Natural killer cell (primary cell): ENCODE measurements at regions not wholly inside any gene's neighbourhood (a gene's known extent, or its start where the extent isn't known, plus 50 kb on each side); places are given as distances from the start of the nearest gene placed in this dataset.

ENCODE experiments used
- ATAC-seq, 3 donors: fragments of 150-1000 bp in 2 of 3; fragments of 200-7000 bp in 1 of 3; cut with Tn5 transposase; 1 replicate in 1 of 3; 2 replicates in 2 of 3; pipeline ENCODE4 v1.10.0; 2021; ENCODE audit warnings: mild to moderate bottlenecking in 2 of 3, moderate library complexity in 2 of 3
- DNase-seq, 2 donors: peaks; one replicate each; pipeline versions ENCODE4 v3.0.0 to v3.0.0-alpha.2; 2013 to 2021; ENCODE audit warnings: mixed read lengths in 1 of 2
- H3K27ac ChIP-seq: one replicate; pipeline ENCODE4 v1.5.1; 2013; ENCODE audit warnings: mild to moderate bottlenecking, low read length
- H3K27me3 ChIP-seq: one replicate; pipeline ENCODE4 v1.6.1; 2013; ENCODE audit warnings: low read length; ENCODE audit not compliant: control insufficient read depth, insufficient read depth
- H3K36me3 ChIP-seq: one replicate; pipeline ENCODE4 v1.6.1; 2013; ENCODE audit warnings: low read length; ENCODE audit not compliant: control insufficient read depth, insufficient read depth
- H3K4me1 ChIP-seq: one replicate; pipeline ENCODE4 v1.6.1; 2013; ENCODE audit warnings: low read length; ENCODE audit not compliant: control insufficient read depth, insufficient read depth
- H3K4me3 ChIP-seq: one replicate; pipeline ENCODE4 v1.5.1; 2013; ENCODE audit warnings: low read length
- H3K9me3 ChIP-seq: one replicate; pipeline ENCODE4 v1.6.1; 2013; ENCODE audit warnings: low read length; ENCODE audit not compliant: control insufficient read depth, insufficient read depth
- H3K27ac Mint-ChIP-seq, 2 donors: one replicate each; pipeline ENCODE4 v1.8.0; 2022; ENCODE audit warnings: mild to moderate bottlenecking in 2 of 2, mixed read lengths in 2 of 2, moderate library complexity in 1 of 2
- H3K27me3 Mint-ChIP-seq, 2 donors: one replicate each; pipeline ENCODE4 v1.8.0; 2022; ENCODE audit warnings: low read depth in 2 of 2, mixed read lengths in 2 of 2
- H3K36me3 Mint-ChIP-seq: one replicate; pipeline ENCODE4 v1.8.0; 2022; ENCODE audit warnings: mixed read lengths
- H3K4me1 Mint-ChIP-seq, 2 donors: one replicate each; pipeline ENCODE4 v1.8.0; 2022; ENCODE audit warnings: mixed read lengths in 2 of 2
- H3K4me3 Mint-ChIP-seq: one replicate; pipeline ENCODE4 v1.8.0; 2022; ENCODE audit warnings: mild to moderate bottlenecking, moderate library complexity, mixed read lengths
- H3K9me3 Mint-ChIP-seq, 2 donors: one replicate each; pipeline ENCODE4 v1.8.0; 2022; ENCODE audit warnings: mixed read lengths in 2 of 2
- WGBS: methylation state at CpG from one replicate; pipeline ENCODE4 v1.1.7; 2013; ENCODE audit warnings: missing lambda C conversion rate; ENCODE audit not compliant: insufficient coverage; 5-methylcytosine and 5-hydroxymethylcytosine counted together
- intact Hi-C: fragments of 100-400 bp; cut with micrococcal nuclease; formaldehyde crosslinking; loops from one replicate; pipeline ENCODE4 v1.14.2; 2022
- TF ChIP-seq, protein P1 (sequence below): fragments of 200-600 bp; IDR thresholded peaks from one replicate; pipeline ENCODE4 v1.8.0; 2022; ENCODE audit warnings: antibody characterized with exemption

GRCh38 chr16:59991171-59991570 is 1257.1 kb upstream of the GOT2 start:
- H3K27ac Mint-ChIP-seq = no peak overlapping the region

GRCh38 chr16:59988591-59988990 is 1254.5 kb upstream of the GOT2 start:
- Mint-ChIP-seq H3K36me3 (no peaks in the 10 kb centered on the region), H3K27me3 (no peaks in the 10 kb centered on the region), H3K27ac (no peak overlapping the region), H3K9me3 (peaks cover 17 to 27% of the 10 kb centered on the region in 2 donors), H3K4me1 (no peaks in the 10 kb centered on the region), H3K4me3 (no peak overlapping the region)
- Histone ChIP-seq H3K4me3 (no peak overlapping the region), H3K4me1 (no peaks in the 10 kb centered on the region), H3K27ac (no peak overlapping the region), H3K9me3 (peaks cover 10% of the 10 kb centered on the region), H3K36me3 (no peaks in the 10 kb centered on the region), H3K27me3 (no peaks in the 10 kb centered on the region)
- ATAC-seq = no peak
- TF ChIP-seq, protein P1, sequence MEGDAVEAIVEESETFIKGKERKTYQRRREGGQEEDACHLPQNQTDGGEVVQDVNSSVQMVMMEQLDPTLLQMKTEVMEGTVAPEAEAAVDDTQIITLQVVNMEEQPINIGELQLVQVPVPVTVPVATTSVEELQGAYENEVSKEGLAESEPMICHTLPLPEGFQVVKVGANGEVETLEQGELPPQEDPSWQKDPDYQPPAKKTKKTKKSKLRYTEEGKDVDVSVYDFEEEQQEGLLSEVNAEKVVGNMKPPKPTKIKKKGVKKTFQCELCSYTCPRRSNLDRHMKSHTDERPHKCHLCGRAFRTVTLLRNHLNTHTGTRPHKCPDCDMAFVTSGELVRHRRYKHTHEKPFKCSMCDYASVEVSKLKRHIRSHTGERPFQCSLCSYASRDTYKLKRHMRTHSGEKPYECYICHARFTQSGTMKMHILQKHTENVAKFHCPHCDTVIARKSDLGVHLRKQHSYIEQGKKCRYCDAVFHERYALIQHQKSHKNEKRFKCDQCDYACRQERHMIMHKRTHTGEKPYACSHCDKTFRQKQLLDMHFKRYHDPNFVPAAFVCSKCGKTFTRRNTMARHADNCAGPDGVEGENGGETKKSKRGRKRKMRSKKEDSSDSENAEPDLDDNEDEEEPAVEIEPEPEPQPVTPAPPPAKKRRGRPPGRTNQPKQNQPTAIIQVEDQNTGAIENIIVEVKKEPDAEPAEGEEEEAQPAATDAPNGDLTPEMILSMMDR = no peak
- intact Hi-C loops = no loop called here
- no peak for DNase-seq
- WGBS = 75% methylated on average over 1 of the region's 1 CpG

More at GRCh38 chr16:59991171-59991570, 1257.1 kb upstream of the GOT2 start:
- ATAC-seq (no peak), DNase-seq (no peak)
- Mint-ChIP-seq H3K4me1 (no peaks in the 10 kb centered on the region), H3K9me3 (peaks cover 19 to 31% of the 10 kb centered on the region in 2 donors), H3K36me3 (no peaks in the 10 kb centered on the region), H3K4me3 (no peak overlapping the region), H3K27me3 (no peaks in the 10 kb centered on the region)
- Histone ChIP-seq H3K4me1 (no peaks in the 10 kb centered on the region), H3K27me3 (no peaks in the 10 kb centered on the region), H3K27ac (no peak overlapping the region), H3K4me3 (no peak overlapping the region), H3K9me3 (peaks cover 15% of the 10 kb centered on the region), H3K36me3 (no peaks in the 10 kb centered on the region)
- TF ChIP-seq, protein P1 = no peak
- 75% methylated on average over 2 of the region's 2 CpGs for WGBS
- intact Hi-C loops = no loop called here

DNA sequence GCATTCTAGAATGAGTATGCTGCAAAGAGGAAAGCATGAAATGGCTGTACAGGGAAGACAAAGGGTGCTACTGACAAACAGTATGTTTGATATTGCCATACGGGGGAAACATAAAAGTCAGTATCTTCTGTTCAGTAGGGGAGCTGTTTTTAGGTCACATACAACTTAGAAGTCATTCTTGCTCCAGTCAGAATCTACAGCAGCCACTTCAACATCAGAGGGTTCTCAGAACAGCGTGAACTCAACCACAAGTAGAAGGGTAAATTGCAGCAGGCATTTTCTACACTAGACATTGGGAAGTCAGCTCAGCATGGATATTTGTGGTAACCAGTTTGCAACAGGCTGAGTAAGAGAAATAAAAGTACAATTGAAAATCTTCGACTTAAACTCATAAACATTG is 1241.8 kb upstream of the GOT2 start:
- Mint-ChIP-seq H3K4me1 (no peaks in the 10 kb centered on the region), H3K4me3 (no peak overlapping the region), H3K27ac (no peak overlapping the region), H3K9me3 (peaks cover 12% of the 10 kb centered on the region in 2 donors), H3K36me3 (peaks cover 9% of the 10 kb centered on the region), H3K27me3 (no peaks in the 10 kb centered on the region)
- H3K4me3 ChIP-seq = no peak overlapping the region
- TF ChIP-seq, protein P1 = no peak
- WGBS = 76% methylated on average over 2 of the region's 3 CpGs
- intact Hi-C loops = no loop called here
- H3K27me3 ChIP-seq = no peaks in the 10 kb centered on the region
- no peaks in the 10 kb centered on the region for H3K9me3 ChIP-seq
- ATAC-seq = no peak
- H3K4me1 ChIP-seq = no peaks in the 10 kb centered on the region
- H3K36me3 ChIP-seq = no peaks in the 10 kb centered on the region
- H3K27ac ChIP-seq = no peak overlapping the region
- DNase-seq = no peak

GRCh38 chr16:59973966-59974365 is 1239.8 kb upstream of the GOT2 start:
- Histone ChIP-seq H3K27ac (no peak overlapping the region), H3K9me3 (no peaks in the 10 kb centered on the region), H3K36me3 (no peaks in the 10 kb centered on the region), H3K4me1 (no peaks in the 10 kb centered on the region), H3K4me3 (no peak overlapping the region), H3K27me3 (no peaks in the 10 kb centered on the region)
- Mint-ChIP-seq H3K36me3 (peaks cover 9% of the 10 kb centered on the region), H3K9me3 (peaks cover 12 to 19% of the 10 kb centered on the region in 2 donors), H3K27me3 (no peaks in the 10 kb centered on the region), H3K27ac (no peak overlapping the region), H3K4me1 (no peaks in the 10 kb centered on the region), H3K4me3 (no peak overlapping the region)
- 83% methylated on average over 3 of the region's 3 CpGs for WGBS
- DNase-seq (no peak), ATAC-seq (no peak)
- TF ChIP-seq, protein P1 = no peak
- intact Hi-C loops = no loop called here
